Fibroblast of lung (primary cell): ENCODE measurements at regions not wholly inside any gene's neighbourhood (a gene's known extent, or its start where the extent isn't known, plus 50 kb on each side); places are given as distances from the start of the nearest gene placed in this dataset.
A peak's percentile ranks its signal among the peaks of the same experiment; 100 is the strongest.

ENCODE experiments used
- DNase-seq, 2 donors: peaks; one replicate each; pipeline versions ENCODE4 v3.0.0 to v3.0.0-alpha.2; 2010; ENCODE audit warnings: low read depth in 2 of 2
- H2AFZ ChIP-seq: 2 replicates; pipeline ENCODE4 v1.5.1; 2012; ENCODE audit warnings: low read length, control low read depth, inconsistent platforms
- H3K27ac ChIP-seq: 2 replicates; pipeline ENCODE4 v1.5.1; 2011; ENCODE audit warnings: low read length, control low read depth; ENCODE audit not compliant: insufficient read depth
- H3K27me3 ChIP-seq: 2 replicates; pipeline ENCODE4 v1.5.1; 2011; ENCODE audit warnings: mild to moderate bottlenecking, low read length; ENCODE audit not compliant: control insufficient read depth, insufficient read depth
- H3K36me3 ChIP-seq: 2 replicates; pipeline ENCODE4 v1.5.1; 2011; ENCODE audit warnings: low read length; ENCODE audit not compliant: control insufficient read depth, insufficient read depth
- H3K4me1 ChIP-seq: 2 replicates; pipeline ENCODE4 v1.5.1; 2011; ENCODE audit warnings: low read length; ENCODE audit not compliant: control insufficient read depth, insufficient read depth; ENCODE audit errors: extremely low read depth
- H3K4me2 ChIP-seq: 2 replicates; pipeline ENCODE4 v1.5.1; 2011; ENCODE audit warnings: low read length, control low read depth; ENCODE audit not compliant: insufficient read depth; ENCODE audit errors: extremely low read depth
- H3K4me3 ChIP-seq, 4 experiments: fragments of 200-600 bp in 1 of 4; sonication (generic) in 1 of 4; replicated peaks in 1 of 4; 2 replicates each; pipeline ENCODE4 v1.5.1; 2011 to 2016; ENCODE audit warnings: low read length in 4 of 4, low read depth in 3 of 4, mild to moderate bottlenecking in 3 of 4, control low read depth in 2 of 4, inconsistent platforms in 1 of 4, mixed read lengths in 1 of 4; ENCODE audit not compliant: insufficient read depth in 1 of 4; ENCODE audit errors: control extremely low read depth in 1 of 4
- H3K79me2 ChIP-seq: 2 replicates; pipeline ENCODE4 v1.5.1; 2012; ENCODE audit warnings: mild to moderate bottlenecking, low read length, inconsistent platforms; ENCODE audit not compliant: control insufficient read depth, insufficient read depth
- H3K9ac ChIP-seq: 2 replicates; pipeline ENCODE4 v1.5.1; 2011; ENCODE audit warnings: mild to moderate bottlenecking, low read length, control low read depth; ENCODE audit not compliant: insufficient read depth
- H3K9me3 ChIP-seq: 2 replicates; pipeline ENCODE4 v1.5.1; 2012; ENCODE audit warnings: low read depth, low read length; ENCODE audit not compliant: control insufficient read depth, insufficient read depth
- H4K20me1 ChIP-seq: 2 replicates; pipeline ENCODE4 v1.5.1; 2011; ENCODE audit warnings: low read length; ENCODE audit not compliant: control insufficient read depth, insufficient read depth; ENCODE audit errors: extremely low read depth
- EZH2 ChIP-seq: IDR thresholded peaks from 2 replicates; pipeline ENCODE4 v1.5.1; 2012; ENCODE audit warnings: low read length, control low read depth, mild to moderate bottlenecking; ENCODE audit errors: missing control alignments
- TF ChIP-seq, protein P1 (sequence below), 2 donors: IDR thresholded peaks in 1 of 2; conservative IDR thresholded peaks in 1 of 2; 1 replicate in 1 of 2; 2 replicates in 1 of 2; pipeline ENCODE4 v1.5.1; 2011 to 2012; ENCODE audit warnings: low read length in 2 of 2, control low read depth in 1 of 2, inconsistent platforms in 1 of 2, low read depth in 1 of 2, mild to moderate bottlenecking in 1 of 2

DNA sequence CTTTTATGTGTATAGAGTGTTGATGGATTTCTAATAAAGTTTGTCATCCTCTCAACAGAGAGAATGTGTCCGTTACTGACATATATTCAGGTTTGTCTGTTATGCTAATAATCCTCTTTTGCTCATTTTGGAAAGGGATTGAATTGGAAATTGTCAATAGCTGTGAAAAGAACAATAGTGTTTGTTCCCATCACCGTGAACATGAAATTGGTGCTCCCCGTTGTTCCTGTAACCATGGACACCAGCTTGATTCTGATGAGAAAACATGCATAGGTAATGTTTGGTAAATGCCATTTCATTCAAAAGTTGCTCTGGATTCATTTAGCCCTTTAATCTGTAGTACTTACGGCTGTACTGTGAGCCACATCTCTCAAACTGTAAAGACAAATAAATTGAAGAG lies 707.0 kb upstream of the GOLIM4 start:
- Histone ChIP-seq H2AFZ (no peak overlapping the region), H3K27ac (no peak overlapping the region), H3K4me1 (peaks cover 6% of the 10 kb centered on the region), H3K36me3 (no peaks in the 10 kb centered on the region), H3K4me3 (no peak overlapping the region), H3K79me2 (no peaks in the 10 kb centered on the region), H4K20me1 (no peaks in the 10 kb centered on the region), H3K9me3 (no peaks in the 10 kb centered on the region), H3K9ac (no peak overlapping the region), H3K27me3 (no peaks in the 10 kb centered on the region), H3K4me2 (no peak overlapping the region)
- TF ChIP-seq EZH2: no peak
- TF ChIP-seq, protein P1, sequence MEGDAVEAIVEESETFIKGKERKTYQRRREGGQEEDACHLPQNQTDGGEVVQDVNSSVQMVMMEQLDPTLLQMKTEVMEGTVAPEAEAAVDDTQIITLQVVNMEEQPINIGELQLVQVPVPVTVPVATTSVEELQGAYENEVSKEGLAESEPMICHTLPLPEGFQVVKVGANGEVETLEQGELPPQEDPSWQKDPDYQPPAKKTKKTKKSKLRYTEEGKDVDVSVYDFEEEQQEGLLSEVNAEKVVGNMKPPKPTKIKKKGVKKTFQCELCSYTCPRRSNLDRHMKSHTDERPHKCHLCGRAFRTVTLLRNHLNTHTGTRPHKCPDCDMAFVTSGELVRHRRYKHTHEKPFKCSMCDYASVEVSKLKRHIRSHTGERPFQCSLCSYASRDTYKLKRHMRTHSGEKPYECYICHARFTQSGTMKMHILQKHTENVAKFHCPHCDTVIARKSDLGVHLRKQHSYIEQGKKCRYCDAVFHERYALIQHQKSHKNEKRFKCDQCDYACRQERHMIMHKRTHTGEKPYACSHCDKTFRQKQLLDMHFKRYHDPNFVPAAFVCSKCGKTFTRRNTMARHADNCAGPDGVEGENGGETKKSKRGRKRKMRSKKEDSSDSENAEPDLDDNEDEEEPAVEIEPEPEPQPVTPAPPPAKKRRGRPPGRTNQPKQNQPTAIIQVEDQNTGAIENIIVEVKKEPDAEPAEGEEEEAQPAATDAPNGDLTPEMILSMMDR (conservative IDR thresholded peaks at IDR 0.05 in 1 of 2, IDR thresholded peaks at IDR 0.05 in 1 of 2; ENCODE audit: low read depth in 1 of 2, low read length in 2 of 2): no peak
- no peak for DNase-seq

DNA sequence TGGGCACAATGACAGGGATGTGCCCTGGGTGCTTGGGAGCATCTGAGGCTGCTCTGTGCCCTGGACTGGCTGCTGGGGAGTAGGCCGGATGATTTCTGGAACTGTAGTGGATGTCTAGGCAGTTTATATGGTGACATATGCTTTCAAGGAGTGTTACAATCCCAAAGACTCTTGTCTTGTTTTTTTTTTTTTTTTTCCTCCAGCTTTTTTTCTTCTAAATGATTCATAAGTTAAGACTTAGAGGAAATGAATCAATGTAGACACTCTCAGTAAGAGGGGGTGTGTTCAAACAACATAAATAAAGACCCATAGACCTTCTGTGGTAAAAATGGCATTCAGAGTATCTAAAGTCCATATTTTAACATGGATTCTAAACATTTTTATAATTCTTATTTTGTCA lies 706.1 kb upstream of the GOLIM4 start:
- no peaks in the 10 kb centered on the region for H3K9me3 ChIP-seq
- peak overlapping the region; percentile 60 for H2AFZ ChIP-seq
- no peaks in the 10 kb centered on the region for H3K27me3 ChIP-seq
- peaks cover 6% of the 10 kb centered on the region for H3K4me1 ChIP-seq
- H4K20me1 ChIP-seq: no peaks in the 10 kb centered on the region
- no peak for TF ChIP-seq EZH2
- TF ChIP-seq, protein P1 (conservative IDR thresholded peaks at IDR 0.05 in 1 of 2, IDR thresholded peaks at IDR 0.05 in 1 of 2; ENCODE audit: low read depth in 1 of 2, low read length in 2 of 2): no peak
- no peak overlapping the region for H3K9ac ChIP-seq
- peak; percentile 56 to 92 for DNase-seq
- no peaks in the 10 kb centered on the region for H3K36me3 ChIP-seq
- H3K4me3 ChIP-seq: no peak overlapping the region
- H3K4me2 ChIP-seq: no peak overlapping the region
- no peak overlapping the region for H3K27ac ChIP-seq
- H3K79me2 ChIP-seq: no peaks in the 10 kb centered on the region

- H3K79me2 ChIP-seq: no peaks in the 10 kb centered on the region
- no peak overlapping the region for H3K4me3 ChIP-seq
- H3K9me3 ChIP-seq: no peaks in the 10 kb centered on the region
Observed at GRCh38 chr3:168796339-168796738, 700.6 kb upstream of the GOLIM4 start.

More at GRCh38 chr3:168796339-168796738, 700.6 kb upstream of the GOLIM4 start:
- no peaks in the 10 kb centered on the region for H4K20me1 ChIP-seq
- H3K36me3 ChIP-seq: no peaks in the 10 kb centered on the region
- no peak overlapping the region for H3K9ac ChIP-seq
- no peak overlapping the region for H3K4me2 ChIP-seq
- no peak for DNase-seq
- H2AFZ ChIP-seq: no peak overlapping the region
- no peaks in the 10 kb centered on the region for H3K4me1 ChIP-seq
- TF ChIP-seq, protein P1 (conservative IDR thresholded peaks at IDR 0.05 in 1 of 2, IDR thresholded peaks at IDR 0.05 in 1 of 2; ENCODE audit: low read depth in 1 of 2, low read length in 2 of 2): no peak
- TF ChIP-seq EZH2: no peak
- H3K27ac ChIP-seq: no peak overlapping the region
- H3K27me3 ChIP-seq: no peaks in the 10 kb centered on the region
